ENCODE measurements at regions not wholly inside any gene's neighbourhood (a gene's known extent, or its start where the extent isn't known, plus 50 kb on each side); places are given as distances from the start of the nearest gene placed in this dataset.
"Not testable (repeated sequence)": the region's sequence is repeated elsewhere in the genome, so short reads cannot be mapped to it uniquely, and the experiment has no call there.

DNA sequence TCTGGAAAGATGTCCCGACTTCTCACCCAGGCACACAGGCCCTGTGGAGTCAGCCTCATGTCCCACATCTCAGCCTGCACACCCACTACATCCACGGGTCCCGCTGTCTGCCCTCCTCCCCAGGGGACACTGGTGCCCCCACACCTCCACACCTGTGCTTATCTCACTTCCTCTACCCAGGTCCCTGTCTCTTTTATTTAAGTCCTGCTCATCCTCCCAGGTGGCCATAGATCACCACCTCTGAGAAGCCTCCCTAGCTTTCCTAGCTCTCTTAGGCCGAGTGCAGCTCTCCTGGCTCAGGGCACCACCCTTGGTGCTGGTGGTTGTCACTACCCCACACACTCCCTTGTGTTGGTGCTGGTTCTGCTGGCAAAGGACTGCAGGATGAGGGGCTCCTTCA is 143.6 kb upstream of the PITX1 start:
- no peak for DNase-seq

DNA sequence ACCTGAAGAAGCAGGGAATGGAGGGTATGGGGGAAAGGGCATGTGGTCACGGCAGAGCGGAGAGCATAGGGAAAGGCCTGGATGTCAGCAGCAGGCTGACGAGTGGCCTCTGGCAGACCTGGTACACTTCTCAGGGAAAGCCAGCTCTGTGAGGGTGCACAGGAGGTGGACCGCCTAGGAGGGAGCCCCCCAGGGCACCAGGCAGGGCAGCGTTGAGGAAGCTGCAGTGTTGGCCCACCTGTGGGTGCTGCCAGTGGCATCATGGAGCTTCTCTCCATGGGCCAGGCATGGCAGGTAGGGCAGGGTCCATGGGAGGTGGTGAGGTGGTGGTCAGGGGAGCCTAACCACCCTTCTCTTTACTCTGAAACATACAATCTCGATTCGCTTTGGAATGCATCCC is 143.0 kb upstream of the PITX1 start:
- no peak for DNase-seq

DNA sequence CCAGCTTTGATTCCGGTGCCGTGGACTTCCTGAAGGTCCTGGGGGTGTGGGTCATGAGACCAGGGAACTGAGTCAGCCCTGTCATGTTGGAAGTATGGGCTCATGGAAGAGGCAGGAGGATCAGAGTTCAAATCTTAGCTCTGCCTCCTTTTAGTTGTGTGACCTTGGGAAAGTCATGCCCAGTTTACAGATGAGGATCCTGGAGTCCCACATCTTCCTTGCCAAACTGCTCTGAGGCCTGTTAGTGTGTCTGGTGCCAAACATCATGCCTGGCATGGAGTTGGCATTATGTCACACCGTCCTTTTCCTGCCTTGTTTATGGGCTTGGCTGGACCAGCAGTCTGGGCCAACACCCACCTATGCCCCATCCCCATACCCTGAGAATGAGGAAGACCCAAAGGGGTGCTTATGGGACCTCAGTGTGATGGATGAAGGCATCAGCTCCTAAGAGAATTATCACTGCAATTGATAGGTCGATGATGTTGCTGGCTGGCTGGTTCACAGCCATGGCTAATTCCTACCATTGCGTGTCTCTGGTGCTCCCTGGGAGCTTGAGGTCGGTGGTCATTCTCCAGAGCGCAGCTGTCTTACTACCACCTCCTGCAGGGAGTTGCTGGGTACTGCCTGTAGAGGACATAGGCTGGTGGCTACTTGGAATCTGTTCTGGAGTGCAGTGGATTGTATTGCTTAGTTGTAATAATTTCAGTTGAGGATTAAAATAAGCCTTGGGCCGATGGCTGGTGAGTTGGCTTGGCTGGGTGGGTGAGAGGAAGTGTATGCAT is 140.5 kb upstream of the PITX1 start:
- DNase-seq, result no peak

DNA sequence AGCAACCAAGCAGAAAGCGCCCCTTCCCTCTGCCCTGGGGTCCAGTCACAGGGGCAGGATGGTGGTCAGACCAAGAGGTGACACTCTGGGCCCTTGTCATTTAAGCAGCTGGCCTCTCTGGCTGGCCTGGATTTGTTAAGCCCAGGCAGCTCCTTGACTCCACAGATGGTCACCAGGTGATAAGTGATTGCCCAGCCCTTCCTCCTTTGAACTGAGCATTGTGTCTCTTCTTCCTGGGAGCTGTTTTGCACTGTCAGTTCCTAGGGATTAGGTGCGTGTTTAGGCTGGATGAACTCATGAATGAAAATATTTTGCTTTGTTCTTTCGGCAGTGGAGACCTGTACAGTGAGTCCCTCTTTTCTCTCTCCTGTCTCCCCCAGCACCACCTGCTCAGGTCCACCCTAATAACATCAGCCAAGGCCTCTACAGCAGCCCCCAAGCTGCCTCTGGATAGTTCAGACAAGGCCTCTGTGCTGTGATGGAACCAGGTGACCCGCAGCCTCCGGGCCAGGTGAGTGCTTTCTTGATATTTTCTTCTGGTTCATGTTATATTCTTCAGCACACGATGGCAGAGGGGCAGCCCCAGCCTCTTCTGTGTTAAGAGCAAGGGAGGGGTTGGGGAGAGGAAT is 139.7 kb upstream of the PITX1 start:
- DNase-seq, result no peak

DNA sequence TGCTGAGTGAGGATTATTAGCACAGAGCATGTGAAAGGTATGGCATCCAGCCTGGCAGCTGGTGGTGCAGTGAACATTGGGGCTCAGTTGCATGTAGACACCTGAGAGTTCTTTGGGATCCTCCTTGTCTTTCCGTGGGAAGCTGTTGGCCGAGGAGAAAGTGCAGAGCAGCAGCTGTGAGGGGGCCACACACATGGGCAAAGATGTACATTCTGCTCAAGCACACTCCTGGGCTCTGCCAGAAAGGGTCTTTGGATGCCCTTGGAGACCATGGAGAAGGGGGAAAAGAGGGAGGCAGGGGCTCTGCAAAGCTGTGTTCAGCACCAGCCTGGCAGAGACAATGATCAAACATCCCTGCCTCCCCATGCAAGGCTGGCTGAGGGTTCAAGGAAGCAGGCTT is 138.7 kb upstream of the PITX1 start:
- DNase-seq, result no peak

DNA sequence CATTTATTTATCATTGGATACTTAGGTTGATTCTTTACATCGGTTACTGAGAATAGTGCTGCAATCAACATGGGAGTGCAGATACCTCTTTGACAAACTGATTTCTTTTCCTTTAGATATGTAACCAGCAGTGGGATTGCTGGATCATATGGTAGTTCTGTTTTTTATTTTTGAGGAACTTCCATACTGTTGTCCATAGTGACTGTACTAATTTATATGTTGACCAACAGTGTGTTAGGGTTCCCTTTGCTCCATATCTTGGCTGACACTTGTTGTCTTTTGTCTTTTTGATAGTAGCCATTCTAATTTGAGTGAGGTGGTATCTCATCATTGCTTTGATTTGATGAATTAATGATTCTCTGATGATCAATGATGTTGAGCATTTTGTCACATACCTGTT is 137.3 kb upstream of the PITX1 start:
- DNase-seq, result no peak

DNA sequence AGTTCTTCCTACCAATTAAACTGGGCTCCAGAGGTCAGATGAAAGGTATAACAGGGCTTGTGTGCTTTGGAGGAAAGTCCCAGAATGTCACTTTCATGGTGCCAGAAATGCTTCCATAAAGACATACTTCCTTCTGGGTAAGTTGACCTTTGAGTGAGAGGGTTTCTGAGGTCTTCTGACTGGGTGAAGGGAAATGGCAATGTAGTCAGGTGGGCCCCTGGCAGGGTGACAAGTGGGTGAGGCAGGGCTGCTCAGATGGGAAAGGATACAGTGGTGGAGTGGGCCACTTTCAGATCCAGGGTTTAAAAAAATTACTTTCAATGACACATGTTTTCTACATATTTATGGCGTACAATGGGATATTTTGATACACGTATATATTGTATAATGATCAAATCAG is 136.5 kb upstream of the PITX1 start:
- no peak for DNase-seq

DNA sequence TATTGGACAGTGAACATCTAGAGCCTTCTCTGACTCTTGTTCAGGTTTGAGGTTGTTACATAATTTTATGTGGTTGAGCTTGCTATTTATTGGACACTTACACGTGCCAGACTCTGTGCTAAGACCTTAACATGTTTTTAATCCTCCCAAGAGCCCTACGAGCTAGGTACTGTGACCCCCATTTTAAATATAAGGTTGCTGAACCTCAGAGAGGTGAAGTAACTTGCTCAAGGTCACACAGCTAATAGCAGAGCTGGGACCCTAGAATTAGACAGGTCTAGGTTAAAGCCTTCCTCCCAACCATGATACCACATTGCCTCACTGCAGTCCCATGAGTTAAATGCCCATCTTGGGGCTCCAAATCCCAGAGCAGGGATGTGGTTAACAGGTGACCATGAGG is 135.7 kb upstream of the PITX1 start:
- DNase-seq, result no peak

DNA sequence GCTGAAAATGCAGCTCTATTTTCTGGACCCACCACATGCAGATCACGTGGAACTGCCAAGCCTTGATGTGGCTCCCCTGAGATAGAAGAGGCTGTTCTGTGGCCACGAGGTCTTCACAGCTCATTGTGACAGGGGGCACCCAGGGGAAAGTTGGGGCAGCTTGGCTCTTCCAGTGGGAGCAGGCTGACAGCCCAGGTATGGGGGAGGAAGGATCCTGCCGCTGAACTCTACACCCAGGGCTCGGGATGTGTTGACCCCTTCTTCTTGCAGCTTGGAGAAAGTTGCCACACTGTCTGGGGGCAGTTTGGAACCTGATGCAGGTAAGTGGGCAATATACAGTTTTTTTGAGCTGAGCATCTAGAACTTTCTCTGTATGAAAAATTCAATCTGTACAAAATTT is 133.6 kb upstream of the PITX1 start:
- no peak for DNase-seq

DNA sequence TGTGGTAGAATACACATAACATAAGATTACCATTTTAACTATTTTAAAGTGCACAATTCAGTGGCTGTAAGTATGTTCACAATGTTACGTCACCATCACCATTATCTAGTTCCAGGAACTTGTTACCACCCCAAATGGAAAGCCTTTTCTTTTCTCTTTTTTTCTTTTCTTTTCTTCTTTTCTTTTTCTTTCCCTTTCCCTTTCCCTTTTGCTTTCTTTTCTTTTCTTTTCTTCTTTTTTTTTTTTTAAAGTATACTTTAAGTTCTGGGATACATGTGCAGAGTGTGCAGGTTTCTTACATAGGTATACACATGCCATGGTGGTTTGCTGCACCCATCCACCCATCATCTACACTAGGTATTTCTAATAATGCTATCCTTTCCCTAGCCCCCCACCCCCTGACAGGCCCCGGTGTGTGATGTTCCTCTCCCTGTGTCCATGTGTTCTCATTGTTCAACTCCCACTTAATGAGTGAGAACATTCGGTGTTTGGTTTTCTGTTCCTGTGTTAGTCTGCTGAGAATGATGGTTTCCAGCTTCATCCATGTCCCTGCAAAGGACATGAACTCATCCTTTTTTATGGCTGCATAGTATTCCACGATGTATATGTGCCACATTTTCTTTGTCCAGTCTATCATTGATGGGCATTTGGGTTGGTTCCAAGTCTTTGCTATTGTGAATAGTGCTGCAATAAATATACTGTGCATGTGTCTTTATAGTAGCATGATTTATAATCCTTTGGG is 131.0 kb upstream of the PITX1 start:
- DNase-seq, result not testable (repeated sequence)

DNA sequence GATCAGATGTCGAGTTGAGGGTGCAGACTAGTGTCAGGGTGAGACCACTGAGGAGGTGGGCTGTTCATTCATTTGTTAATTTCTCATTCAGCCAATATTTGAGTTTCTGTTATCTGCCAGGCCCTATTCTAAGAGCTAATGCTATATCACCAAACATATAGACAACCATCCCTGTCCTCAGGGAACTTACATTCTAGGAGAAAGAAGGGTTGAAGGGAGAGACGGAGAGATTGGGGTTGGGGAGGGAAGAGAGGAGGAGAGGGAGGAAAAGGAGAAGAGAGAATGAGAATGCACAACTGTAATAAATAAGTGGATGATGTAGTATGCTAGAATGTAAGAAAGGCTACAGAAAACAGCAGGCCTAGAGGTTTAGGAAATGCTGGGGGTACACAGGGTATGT is 129.9 kb upstream of the PITX1 start:
- DNase-seq, result no peak

DNA sequence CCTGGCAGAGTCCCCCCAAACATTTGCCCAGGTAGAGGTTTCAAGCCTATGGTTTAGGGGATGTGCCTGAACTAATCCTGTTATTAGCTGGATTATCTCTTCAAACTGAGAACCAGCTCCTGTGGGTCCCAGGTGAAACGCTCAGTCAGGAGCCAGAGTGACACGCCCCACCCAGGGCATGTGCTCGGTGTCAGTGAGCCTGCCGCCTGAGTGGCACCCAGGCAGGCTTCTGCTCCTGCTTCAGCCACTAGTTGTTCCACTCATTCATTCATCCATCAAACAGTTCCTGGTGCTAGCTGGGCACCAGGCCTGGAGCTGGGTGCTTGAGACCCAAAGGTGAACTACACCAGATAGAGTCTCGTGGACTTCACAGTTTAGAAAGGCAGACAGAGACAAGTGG is 129.4 kb upstream of the PITX1 start:
- no peak for DNase-seq

DNA sequence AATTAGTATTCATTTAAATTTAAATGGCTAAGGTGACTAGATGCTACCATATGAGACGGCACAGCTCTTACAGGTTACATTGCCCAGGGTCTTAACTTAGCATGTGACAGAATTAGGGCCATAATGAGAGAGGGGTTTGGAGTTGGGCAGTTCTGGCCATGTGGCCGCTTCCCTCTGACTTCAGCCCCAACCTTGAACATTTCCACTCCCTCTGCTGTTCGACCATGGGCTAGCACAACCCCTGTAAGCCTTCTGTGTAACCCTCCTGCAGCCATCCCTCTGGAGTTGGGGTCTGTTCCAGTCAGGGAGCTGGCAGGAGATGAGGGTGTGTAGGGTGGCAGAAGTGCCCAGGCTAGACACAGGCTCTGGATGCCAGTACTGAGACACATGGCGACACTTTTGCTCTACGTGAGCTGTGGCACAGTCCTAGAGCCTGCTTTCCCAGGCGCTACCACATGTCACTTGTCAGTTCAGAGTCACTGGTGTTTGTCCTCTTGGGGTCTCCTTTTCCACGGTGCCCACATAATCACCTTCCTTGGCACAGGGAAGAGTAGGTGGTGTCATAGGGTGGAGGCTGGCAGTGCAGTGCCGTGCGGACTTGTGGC is 128.7 kb upstream of the PITX1 start:
- no peak for DNase-seq

DNA sequence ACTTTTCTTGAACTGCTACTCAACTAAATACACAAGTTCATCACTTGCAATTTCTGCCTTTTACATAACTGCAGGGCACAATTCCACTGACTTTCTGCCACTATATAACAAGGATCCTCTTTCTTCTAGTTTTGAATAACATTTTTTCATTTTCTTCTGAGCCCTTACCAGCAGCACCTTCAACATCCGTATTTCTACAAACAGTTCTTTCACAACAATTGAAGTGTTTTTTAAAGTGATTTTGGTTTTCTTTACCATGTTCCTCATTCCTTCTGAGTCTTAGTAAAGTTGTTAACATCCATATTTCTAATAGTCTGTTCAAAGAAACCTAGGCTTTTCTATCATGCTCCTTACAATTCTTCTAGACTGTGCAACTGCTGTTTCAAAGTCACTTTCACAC is 127.2 kb upstream of the PITX1 start:
- no peak for DNase-seq

DNA sequence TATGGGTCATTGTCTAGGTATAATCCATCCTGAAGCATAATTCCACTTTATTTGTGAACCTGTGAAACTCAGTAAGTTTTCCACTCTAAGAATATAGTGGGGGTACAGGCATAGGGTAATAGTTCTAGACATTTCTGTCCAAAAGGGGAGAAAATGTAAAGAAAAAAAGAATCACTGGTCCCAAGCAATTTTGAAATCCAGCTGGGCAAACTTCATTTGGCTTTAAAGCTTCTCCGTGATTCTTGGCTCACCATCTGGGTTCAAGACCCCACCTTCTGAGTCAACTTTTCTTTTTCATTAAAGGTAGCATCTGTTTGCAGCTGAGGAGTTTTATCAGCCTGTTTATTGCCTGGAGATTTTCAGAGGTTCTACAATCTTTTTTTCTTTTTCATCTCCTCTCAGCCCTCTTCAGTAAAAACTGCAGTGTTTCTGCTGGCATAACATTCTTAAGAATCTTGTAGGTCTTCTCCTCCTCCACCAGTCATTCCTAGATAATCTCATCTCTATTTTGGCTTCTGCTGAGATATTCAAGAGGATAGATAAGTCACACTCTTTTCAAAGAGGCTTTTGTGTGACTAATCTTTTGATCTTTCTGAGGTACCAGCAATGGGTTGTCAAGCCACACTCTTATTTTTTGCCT is 126.1 kb upstream of the PITX1 start:
- no peak for DNase-seq

DNA sequence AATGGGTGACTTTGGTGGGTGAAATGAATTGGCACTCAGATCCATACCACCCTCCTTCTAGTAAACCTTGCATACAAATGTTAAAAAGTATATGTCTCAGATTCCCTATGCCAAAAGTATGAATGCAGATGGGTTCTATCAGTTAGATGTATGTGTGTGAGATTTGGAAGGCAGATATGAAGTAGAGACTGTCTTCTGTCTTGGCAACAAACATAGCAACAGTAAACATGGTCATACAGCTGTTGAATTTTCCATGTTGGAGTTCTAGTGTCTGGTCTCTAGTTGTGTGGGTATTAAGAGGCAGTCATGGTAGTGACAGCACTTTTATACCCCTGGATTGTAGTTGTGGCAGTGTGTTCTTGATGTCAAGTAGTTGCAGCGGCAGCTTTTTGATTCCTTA is 125.6 kb upstream of the PITX1 start:
- no peak for DNase-seq

DNA sequence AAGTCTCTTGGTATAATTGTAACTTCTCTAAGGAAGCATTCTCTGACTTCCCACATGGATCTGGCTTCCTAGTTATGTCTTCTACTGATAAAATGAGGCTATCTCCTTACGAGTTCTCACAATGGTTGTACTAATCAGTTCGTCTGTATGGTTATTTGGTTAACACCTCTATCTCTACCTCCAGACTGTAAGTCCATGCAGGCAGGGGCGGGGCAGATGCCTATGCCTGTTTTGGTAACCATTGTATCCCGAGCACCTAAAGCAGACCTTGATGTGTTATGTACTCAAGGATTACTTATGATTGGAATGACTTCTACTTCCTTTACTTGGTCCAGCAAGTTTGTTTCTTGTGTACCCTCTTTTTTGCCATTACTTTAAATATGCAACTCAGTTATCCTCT is 125.0 kb upstream of the PITX1 start:
- no peak for DNase-seq

DNA sequence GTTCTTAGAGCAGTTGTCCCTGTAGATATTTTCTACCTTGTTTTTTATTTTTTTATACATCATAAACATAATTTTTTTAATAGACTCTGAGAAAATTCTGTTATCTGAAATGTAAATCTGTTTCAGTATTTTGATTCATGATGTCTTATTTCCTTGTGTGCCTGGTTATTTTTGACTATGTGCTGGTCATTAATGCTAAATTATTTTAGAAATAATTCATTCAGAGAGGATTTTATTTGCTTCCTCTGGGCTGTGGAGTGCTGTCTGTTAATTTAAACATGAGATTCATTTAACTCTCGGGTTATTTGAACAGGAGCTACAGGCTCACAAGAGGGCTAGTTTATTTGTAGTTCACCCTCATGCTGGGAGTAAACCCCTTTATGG is 124.3 kb upstream of the PITX1 start:
- DNase-seq, result no peak

DNA sequence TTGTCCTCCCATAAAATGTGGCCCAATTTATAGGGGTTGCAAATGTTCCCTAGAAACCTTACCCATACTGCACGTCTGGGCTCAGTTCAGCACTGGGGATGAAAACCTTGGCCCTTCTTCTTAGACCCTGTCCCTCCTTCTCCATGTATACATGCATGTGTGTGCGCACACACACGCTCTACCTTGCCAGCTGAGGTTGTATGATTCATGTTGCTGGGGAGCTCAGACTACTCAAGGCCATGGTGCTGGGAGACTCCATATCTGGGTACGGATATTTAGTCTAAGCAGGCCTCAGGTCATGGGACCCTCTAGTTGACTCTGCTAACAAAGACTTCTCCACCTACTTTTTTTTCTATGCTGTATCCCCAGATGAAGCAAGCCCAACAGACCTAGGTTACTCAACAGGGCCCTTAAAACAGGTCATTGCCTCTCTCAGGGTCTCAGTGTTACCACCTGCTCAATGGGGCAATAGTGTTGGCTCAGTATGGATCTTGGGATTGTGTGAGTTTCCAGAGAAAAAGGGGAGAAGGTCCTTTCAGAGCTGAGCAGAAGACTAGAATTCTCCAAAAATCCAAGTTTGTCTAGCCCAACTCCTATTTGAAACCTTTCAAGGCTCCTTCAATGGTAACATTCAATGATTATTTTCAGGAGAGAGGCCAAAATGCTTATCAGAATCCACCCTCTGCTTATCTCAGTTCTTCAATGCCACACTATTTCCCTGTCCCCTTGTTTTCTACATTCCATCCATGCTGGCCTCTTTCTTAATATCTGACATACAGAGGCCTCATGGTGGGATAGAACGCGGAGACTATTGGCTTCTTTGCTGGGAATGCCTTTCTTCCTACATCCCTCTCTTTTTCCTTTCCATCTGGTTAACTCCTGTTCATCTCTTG is 123.6 kb upstream of the PITX1 start:
- no peak for DNase-seq

DNA sequence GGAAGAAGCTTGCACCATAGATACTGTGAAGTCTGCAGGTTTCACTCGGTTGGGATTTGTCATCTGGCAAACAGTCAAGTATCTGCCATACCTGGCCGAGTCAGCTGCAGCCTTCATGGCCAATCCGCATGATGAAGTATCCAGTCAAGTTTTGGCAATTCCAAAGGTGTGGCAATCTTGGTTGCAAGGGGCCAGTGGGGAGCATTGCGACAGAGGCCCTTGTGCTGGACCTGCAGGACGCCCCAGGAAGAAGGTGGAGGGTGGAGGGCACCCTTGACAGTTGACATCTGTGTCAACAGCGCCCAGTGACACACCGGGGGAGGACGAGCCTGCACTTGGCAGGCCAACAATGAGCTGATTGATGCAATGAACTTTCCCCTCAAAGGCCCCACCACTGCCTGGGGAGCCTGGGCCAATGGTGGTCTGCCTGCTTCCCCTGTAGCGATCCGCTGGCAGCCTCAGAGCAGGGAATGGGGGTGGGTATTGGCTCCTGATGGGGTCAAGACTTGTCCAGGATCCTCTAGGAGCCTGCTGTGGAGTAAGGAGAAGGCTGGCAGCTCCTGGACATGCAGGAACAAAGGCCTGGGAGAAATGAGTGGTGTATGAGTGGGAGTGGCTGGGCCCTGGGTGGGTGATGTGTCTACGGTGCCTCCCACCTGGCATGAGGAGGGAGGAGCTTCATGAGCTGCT is 122.8 kb upstream of the PITX1 start:
- no peak for DNase-seq

DNA sequence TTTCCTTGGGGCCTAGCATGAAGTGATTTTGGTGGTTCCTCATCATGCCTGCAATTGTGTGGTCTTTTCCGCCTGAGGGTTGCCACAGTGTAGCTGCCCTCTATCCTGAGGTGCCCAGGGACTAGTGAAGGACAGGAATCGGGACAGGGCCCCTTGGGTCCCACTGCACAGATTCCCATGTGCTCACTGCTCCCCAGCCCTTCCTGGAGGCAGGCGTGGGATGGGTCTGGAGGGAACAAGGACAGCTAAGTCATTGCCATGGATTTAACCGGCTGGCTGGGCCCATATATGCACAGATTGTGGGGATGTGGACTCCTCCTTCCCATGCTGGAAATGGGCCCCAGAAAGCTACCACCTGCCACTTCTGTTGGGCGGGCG is 122.3 kb upstream of the PITX1 start:
- DNase-seq, result no peak

Measured in NCI-H1105 (cell line).